T-helper 2 cell (primary cell): ENCODE measurements at regions not wholly inside any gene's neighbourhood (a gene's known extent, or its start where the extent isn't known, plus 50 kb on each side); places are given as distances from the start of the nearest gene placed in this dataset.

ENCODE experiments used
- DNase-seq, 5 experiments: peaks; one replicate each; pipeline versions ENCODE4 v3.0.0 to v3.0.0-alpha.2; 2012 to 2022

DNA sequence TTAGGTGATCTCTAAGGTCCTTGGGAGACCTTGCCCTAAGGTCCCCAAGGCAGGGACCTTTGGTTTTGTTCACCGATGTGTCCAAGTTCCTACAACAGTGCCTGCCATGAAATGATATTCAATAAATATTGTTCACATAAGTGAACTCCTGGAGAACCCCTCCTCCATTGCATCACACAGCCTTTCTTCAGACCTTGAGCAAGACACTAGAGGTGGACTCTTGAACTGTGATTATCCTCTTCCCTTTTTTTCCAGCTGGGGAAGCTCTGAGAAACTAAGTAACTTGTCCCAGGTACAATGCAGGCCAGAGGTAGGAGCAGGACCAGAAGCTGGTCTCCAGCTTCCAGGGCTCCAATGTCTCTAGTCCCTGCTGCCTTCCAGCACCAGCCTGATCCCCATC is 76.6 kb upstream of the LMO1 start:
- DNase-seq = no peak

DNA sequence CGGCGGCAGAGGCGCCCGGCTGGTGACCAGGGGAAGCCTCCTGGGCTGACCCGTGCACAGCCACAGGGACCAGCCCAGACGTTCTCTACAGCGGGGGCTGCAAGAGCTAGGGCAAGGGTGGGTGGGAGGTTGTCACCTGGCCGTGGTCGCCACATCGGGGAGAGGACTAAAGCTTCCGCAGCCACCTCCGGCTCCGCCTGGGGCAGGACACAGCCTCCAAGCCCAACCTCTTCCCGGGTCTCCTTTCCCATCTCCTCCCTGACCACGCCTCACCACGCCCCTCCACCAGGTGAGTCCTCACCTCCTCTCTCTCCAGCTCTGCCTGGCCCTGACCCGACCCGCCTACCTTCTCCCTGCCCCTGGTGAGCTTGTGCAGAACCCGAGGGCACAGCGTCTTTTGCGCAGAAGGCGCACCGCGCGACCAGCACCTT is 75.9 kb upstream of the LMO1 start:
- no peak for DNase-seq

DNA sequence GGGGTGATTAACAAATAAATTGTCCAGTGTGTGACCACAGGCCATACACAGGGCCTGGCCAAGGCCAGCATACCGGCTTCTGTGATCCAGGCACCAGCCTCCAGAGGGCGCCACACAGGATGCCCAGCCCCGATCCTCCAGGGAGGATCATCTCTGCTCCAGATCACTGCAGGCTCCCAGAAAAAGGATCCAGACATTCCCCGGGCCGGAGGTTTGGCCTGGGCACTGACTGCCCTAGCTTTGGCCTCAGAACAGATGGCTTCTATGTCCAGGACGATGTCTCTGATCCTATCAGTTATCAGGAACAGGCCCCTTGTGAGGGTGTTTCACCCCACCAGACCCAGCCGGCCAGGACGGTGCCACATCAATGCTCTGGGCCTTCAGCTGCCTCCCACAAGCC is 74.5 kb upstream of the LMO1 start:
- peak in 1 of 5 experiments; percentile 17 for DNase-seq

DNA sequence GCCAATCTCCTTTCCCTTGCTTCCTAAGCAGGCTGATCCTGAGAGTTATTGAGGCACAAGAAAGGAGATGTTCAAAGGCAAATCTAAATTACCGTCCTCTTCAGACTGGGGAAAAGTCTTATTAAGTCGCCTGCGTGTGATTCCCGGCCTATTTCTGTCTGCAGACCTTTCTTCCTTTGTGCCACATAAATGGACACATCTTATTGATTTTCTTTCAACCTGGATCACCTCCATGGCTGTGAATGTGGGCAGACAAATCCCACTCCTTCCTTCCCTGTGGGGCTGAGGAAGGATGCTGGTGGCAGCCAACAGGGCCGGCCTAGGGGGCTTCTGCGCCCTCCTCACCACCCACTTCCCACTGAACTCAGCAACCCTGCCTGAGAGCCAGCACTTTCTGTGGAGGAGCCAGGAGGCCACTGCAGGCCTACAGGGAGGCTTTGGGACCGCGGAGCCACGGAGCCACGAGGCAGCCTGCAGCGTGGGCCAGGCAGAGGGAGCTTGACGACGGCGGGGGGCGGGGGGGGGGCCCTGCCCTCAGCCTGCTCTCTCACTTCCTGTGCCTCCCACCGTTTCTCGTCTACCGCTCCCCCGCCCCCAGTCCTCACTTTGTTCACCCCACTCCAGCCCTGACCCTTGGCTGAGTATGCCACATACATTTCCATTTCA is 73.6 kb upstream of the LMO1 start:
- DNase-seq = no peak

DNA sequence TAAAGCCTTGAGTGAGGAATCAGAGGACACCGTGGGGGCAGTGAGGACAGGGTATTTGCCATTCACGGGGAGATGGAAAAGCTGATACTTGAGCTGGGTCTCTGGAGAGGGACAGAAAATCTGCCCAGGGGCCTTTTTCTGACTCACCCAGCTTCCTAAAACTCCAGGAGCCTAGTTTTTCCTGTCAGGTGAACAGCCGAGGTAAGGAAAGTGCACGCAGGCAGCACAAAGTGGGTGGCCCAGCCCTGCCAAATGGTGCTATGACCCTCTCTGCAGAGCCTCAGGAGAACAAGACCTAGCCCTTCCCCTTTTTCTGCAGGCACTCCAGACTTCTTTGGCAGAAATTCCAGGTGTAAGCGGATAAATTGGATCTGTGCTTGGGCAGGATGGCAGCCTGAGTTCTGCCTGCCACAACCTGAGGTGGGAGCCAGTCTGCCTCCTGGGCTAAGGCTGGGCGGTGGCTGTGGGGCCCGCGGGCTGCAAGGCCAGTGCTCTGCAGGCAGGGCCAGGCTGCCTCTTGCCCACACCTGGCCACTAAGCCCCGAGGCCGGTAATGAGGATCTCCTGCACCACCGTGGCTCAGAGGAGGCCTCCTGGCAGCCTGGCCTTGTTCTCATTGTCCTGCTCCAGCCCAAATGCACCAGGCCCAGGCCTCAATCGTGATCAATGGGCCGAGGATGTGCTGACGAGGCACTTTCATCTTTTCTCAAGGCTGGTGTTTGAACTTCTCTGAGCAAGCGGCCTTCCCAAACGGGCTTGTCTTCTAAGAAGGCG is 72.9 kb upstream of the LMO1 start:
- no peak for DNase-seq

DNA sequence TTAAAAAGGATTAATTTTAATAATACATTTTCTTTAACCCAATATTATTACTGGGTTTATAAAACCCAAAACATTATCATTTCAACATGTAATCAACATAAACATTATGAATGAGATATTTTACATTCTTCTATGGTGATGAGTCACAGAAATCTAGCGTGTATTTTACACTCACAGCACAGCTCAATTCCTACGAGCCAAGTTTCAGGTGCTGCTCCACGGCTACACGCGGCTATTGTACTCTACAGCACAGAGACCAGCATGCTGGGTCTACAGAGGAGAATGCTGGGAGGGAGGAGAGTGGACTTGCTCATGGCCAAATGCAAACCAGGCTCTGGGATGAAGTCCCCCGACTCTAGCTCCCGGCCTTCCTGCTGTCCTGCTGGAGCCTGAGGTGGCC is 72.0 kb upstream of the LMO1 start:
- DNase-seq = no peak

DNA sequence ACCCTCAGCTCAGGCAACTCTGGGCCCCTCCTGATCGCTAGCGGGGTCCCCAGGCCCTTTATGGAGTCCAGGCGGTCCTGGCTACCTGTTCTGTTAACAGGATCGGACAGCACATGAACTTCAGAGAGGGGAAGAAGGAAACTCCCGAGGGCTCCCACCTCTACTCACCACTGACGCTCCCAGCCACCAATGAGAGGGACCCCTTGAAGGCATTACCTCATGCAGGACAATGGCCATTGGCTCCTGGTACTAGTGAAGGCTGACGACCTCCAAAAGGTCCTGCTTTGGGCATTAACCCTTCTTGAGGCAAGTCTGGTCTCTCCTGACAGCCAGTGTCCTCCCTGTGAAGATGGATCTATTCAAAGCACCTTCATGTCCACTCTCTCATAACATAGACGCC is 71.5 kb upstream of the LMO1 start:
- DNase-seq = no peak

DNA sequence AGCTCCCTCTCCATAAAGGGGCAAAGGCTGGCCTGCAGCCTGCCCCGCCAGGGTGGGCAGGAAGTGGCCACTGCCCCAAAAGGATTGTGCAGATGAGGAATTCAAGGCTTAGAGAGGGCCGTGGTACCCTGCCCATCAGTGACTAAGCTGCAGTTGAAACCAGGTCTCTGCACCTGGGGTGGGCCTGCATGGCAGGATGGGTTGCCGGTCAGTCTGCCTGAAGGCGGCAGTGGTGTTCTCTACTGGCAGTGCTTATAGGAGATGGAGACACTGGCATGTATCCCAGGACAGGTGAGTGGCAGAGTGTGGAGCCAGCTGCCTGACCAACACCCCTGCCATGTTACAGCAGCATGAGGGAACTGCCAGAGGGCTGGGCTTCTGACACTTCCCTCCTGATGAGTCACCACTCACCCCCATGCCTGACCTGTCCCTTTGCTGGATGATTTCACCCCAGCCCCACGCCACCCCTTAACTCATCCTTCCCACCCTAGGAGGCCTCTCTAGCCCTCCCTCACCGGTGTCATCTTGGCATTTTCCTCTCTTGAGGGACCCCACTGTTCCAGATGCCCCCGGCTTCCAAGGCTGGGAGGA is 70.2 kb upstream of the LMO1 start:
- DNase-seq = no peak

DNA sequence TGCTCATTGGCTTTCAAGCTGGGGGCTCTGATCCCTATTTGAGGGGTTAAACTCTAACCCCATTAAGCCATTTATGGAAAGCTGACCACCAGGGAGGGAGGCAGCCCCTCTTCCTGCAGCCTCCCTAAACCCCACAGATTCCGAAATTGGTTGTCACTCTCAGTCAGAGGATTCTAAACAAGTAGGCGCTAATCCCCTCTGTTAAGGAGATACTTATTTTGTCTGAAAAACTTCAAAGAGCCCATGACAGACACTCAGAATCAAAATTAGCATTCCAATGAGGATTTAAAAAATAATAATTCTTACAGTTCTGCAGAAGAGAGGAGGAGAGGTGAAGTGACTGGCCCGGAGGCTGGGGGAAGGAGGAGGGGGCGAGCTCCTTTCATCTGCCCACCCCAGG is 69.7 kb upstream of the LMO1 start:
- DNase-seq = no peak

DNA sequence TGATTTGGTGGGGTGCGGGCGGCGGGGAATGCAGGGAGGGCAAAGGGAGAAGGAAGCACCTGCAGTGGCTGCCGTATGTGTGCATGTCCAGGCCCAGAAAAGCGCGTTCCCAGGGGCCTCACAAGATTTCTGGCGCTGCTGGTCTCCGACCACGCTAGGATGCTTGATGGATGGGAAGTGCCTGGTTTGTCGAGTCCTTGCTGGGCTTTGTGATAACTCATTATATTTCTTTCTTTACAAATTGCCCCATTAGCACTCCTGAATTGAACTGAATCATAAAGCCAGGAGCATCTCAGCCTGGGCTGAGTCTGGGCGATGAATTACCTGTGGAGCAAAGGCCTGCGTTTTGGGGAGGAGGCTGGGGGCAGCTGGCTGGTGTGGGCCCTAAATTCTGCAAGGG is 69.2 kb upstream of the LMO1 start:
- DNase-seq = no peak

DNA sequence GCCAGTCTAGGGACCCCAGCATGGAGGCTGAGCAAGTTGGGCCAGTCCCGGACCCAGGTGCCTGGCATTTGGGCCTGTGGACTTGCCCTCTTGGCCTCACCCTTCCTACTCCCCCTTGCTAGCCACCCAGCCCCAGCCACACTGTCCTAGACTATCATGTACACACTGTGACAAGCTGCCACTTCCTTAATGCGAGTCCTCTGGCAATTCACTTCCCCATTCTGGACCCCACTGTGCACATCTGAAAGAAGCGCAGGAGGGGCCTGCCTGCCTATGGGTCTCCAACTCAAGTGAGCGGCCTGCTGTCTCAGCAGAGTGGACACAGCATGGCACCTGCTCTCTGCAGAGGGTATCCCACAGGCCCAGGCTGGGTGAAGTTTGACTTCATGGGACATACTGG is 68.5 kb upstream of the LMO1 start:
- DNase-seq = no peak

DNA sequence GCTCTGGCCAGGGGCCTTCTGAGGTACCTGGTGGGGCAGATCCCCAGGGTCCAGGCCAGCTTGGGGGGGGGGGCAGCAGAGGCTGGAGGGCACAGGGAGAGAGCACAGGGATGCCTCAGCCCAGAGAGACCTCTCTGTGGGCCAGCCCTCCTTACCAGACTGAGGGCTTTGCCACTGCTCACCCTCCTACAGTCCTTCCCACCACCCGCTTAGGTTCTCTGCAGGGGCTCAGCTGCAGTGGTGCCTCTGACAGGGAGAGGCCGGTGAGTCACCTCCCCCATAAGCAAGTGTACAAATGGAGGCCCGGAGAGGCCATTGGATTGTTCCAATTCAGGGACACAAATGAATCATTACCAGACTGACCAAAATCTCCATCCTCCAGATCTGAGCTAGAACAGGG is 68.1 kb upstream of the LMO1 start:
- no peak for DNase-seq

DNA sequence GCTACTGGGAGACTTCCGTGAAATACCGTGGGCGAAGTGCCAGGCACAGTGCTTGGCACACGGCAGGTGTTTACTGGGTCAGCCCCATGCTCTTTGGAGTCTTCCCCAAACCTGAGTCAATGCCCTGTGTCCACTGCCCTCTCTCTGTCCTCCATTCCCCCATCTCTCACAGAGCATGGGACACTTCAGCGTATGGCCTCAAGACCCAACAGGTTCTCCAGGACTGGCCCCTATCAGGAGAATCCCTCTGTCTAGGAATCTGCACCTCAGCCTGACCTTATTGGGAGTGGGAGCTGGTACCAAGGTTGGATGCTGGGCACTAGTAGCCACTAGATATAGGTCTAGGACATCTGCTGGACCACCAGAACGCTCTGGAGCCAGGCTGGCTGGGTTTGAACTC is 67.2 kb upstream of the LMO1 start:
- no peak for DNase-seq

DNA sequence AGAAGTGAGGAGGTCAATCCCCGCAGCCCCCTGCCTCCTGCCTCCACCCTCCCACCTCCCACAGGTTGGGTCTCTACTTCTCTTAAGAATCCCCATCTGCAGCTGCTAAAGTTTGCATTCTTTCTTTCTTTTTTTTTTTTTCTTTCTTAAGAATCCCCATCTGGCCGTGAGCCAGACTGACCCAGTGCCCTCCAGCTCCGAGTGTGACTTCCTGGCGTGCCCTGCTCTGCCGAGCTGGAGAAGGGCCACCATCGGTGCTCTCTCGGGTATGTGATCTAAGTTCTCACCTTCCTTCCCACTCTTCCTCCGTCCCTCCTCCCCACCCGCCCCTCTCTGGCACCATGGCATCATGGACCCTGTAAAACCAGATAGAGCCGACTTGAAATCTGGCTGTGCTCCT is 66.7 kb upstream of the LMO1 start:
- DNase-seq = no peak

DNA sequence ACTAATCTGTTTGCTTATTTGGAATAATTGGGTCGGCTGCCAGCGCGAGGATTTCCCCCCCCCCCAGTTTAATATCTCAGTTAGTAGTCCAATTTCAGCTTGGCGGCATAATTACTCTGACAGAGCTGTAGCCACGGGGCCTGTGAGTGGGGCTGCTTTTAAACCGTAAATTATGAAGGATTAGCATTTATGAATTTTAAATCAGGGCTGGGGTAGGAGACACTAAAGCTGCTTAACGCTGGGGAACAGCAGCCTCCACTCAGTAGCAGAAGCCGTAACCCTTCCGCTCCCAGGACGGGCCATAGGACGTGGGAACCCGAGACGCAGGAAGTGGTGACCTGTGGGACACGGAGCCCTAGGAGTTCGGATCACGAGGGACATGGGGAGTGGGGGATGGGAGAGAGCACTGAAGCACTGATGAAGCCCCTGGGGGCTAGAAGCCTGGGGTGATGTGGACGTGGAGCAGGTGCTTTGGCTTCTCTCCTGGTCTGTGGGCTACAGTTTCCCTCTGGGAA is 66.2 kb upstream of the LMO1 start:
- DNase-seq = no peak

DNA sequence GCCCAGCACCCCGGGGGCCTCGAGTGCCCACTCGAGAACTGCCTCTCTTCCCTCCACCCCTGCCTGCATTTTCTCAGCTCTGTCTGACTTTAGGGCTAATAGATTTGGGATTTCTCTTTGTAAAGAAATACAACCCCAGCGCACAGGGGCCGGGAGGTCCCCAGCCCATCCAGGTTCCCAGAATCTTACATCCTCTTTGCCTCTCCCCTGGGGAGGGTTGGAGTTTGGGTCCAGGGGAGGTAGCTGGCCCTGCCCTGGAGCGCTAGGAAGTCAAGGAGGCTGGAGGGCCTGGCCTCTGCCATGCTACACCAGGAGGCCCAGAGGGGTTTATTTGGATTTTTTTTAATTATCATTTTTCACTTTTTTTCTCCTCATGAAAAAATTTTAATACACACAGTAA is 65.7 kb upstream of the LMO1 start:
- DNase-seq = no peak

DNA sequence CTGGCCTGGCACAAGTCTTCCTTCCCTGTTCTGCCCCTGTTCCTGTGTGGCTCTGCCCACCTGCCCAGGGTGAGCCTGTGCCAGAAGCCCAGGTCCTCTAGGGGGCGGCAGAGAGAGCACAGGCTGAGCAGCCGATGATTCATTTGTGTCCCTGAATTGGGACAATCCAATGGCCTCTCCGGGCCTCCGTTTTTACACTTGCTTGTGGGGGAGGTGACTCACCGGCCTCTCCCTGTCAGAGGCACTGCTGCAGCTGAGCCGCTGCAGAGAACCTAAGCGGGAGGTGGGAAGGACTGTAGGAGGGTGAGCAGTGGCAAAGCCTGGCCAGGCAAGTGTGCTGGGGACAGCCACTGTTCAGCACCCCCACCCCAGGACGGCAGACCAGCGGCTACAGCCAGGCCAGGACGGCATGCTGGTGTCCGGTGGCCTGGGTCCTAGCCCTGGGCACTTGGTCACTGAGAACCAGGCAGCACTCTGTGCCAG is 65.2 kb upstream of the LMO1 start:
- DNase-seq = peak in 2 of 5 experiments; percentile 43 to 53

DNA sequence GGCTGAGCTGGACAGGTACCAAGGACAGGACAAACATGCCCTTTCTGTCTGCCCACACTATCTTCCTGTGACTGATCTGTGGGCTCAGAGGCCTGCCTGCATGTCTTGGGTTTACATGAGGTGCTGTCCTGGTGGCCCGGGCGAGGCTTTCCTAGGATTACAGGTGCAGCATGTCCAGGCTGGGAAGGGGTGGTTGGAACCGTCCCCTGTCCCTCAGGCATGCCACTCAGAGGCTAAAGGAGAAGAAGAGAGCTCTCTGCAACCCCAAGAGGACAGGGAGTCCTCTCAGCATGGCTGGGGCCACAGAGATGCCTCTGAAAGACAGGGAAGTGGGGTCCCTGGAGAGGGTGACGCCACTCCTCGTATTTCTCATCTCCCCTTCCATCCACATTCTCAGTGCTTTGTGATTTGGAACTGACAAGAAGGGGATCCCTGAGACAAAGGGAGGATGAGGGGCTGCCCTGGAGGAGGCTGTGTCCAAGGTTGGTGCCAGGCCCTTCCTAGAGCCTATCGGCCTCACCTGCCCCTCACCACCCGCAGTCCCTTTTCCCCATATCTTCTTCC is 64.6 kb upstream of the LMO1 start:
- no peak for DNase-seq

DNA sequence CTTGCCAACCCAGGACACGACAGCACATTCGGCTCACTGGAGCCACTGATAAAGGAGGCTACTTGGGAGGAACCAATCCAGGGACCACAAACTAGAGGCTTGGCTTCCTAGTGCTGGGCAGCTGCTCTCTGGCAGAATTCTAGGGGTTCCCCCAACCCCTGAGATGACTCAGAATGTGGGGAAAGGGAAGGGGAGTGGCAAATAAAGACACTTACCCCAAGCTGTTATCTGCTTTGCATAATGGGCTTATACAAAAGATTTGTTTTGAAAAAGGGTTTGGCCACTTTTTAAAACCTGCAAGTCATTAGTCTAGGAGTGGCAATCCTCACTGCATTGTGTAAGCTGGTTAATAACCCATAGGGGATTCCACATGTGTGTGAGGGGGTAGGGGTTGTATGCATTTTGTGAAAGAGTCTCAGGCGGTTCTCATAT is 64.1 kb upstream of the LMO1 start:
- DNase-seq = no peak

DNA sequence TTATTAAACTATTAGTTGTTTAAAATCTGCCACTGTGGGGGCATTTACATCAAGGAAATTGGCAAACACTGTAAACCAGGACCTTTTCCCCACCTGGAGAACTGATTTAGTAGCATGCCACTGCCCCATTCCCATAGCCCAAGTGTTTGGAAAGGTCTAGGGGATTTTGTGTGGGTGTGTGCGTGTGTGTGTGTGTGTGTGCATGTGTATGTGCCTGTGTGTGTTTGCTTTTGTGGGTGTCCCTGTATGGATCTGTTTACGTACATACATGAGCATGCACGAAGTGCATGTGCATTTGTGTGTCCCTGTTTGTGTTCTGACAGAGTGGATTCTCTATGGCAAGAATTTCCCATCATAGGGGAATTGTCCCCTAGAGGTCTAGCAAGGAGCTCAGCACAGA is 62.7 kb upstream of the LMO1 start:
- DNase-seq = no peak

DNA sequence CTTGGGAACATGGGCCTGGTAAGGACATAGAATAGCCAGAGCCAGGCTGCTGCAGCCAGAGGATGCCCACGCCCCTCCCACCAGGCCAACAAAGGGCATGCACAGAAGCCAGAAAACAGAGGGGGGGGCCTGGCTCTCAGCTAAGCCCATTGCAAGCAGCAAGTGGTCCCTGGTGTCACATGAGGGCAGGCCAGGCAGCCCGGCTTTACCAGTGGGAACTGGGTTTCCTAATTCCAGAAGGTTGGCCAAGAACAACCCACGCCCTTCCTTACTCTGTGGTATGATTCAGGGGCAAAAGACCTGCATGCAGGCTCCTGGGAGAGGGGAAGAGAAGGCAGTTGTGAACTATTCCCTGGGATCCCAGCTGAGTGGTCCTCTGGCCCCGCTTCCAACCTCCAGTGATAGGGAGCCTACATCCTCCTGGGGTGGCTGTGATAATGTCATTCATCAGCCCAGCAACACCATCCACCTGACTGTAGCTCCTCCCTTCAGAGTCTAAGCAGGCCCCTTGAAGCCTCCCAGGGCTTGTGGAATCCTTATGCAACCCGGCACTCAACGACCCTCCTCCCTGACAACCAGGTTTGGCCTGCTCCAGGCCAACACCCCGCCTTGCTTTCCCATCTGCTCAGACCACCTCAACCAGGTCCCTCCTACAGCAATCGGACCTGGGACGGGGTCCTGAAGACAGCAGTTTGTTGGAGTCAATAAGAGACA is 62.1 kb upstream of the LMO1 start:
- no peak for DNase-seq

DNA sequence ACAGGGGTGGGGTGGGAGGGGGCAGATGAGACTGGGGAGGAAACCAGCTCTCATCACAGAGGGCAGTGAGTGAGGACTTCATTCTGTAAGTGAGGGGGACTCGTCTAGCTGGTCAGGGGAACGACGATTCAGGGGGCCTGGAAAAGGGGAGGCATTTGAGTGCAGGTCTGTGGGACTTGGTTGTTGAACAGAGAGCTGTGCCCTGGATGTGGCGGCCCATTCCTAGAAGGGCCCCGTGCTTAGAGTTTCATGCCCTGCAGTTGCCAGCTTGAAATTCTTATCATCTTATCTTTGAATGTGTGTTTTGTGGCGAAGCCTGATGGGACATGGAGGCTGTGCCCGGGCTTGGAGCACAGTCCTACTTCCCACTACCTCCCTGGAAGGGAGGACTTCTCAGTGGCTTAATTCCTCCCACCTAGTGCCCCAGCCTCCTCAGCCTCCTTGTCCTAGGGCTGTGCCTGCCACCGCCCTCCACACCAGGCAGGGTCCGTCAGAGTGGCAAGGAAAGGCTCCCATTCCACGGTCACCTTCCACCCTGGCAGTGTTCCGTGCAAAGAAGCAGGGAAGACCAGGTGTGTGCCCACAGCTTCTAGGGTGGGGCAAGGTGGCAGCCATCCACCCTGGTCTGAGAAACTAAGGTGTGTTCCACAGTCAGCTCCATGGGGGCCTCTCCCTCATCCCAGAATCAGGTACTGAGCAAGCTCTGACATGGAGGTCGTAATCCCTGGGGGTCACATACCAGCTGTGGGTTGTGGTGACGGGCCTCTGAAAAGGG is 59.7 kb upstream of the LMO1 start:
- no peak for DNase-seq
